ENCODE measurements at regions not wholly inside any gene's neighbourhood (a gene's known extent, or its start where the extent isn't known, plus 50 kb on each side); places are given as distances from the start of the nearest gene placed in this dataset.

- no peaks in the 10 kb centered on the region for H3K27me3 Mint-ChIP-seq (ENCODE audit: low read depth)
- no peak for DNase-seq (ENCODE audit: low spot score)
- H3K4me1 Mint-ChIP-seq (ENCODE audit: low read depth) = peaks cover 2% of the 10 kb centered on the region
- no peaks in the 10 kb centered on the region for H3K9me3 Mint-ChIP-seq
- H3K36me3 Mint-ChIP-seq (ENCODE audit: low read depth) = no peaks in the 10 kb centered on the region
- no peak overlapping the region for H3K27ac Mint-ChIP-seq
- H3K4me3 Mint-ChIP-seq = no peak overlapping the region
These were observed 172.7 kb upstream of the GDF10 start for GRCh38 chr10:47127188-47127785.

DNA sequence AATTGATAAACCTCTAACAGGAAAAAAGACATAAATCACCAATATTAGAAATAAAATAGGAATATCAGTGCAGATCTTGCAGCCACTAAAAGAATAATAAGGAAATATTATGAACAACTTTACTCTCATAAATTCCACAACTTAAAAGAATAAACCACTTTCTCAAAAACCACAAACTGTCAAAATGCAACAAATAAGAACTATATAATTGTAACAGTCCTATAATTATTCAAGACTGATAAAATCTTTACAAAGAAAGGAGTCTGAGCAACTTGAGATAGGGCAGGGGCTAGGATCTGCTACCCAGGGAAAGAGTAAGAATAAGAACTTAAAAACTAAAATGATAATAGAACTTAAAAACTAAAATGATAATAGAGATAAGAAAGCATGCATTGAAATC is 169.5 kb upstream of the GDF10 start:
- Mint-ChIP-seq H3K36me3 (ENCODE audit: low read depth) (no peaks in the 10 kb centered on the region), H3K27ac (no peak overlapping the region), H3K4me3 (no peak overlapping the region), H3K27me3 (ENCODE audit: low read depth) (no peaks in the 10 kb centered on the region), H3K9me3 (no peaks in the 10 kb centered on the region), H3K4me1 (ENCODE audit: low read depth) (peaks cover 2% of the 10 kb centered on the region)
- no peak for DNase-seq (ENCODE audit: low spot score)

- Mint-ChIP-seq H3K36me3 (ENCODE audit: low read depth) (no peaks in the 10 kb centered on the region), H3K27ac (no peak overlapping the region), H3K9me3 (no peaks in the 10 kb centered on the region), H3K27me3 (ENCODE audit: low read depth) (no peaks in the 10 kb centered on the region), H3K4me1 (ENCODE audit: low read depth) (peaks cover 2% of the 10 kb centered on the region), H3K4me3 (no peak overlapping the region)
- DNase-seq (ENCODE audit: low spot score) = no peak
These were observed 166.0 kb upstream of the GDF10 start for GRCh38 chr10:47133871-47134570.

- H3K36me3 Mint-ChIP-seq (ENCODE audit: low read depth) = no peaks in the 10 kb centered on the region
- H3K4me3 Mint-ChIP-seq = no peak overlapping the region
- H3K4me1 Mint-ChIP-seq (ENCODE audit: low read depth) = no peaks in the 10 kb centered on the region
- DNase-seq (ENCODE audit: low spot score) = no peak
- no peaks in the 10 kb centered on the region for H3K27me3 Mint-ChIP-seq (ENCODE audit: low read depth)
- no peak overlapping the region for H3K27ac Mint-ChIP-seq
- no peaks in the 10 kb centered on the region for H3K9me3 Mint-ChIP-seq
These were observed 163.1 kb upstream of the GDF10 start for GRCh38 chr10:47136866-47137265.

DNA sequence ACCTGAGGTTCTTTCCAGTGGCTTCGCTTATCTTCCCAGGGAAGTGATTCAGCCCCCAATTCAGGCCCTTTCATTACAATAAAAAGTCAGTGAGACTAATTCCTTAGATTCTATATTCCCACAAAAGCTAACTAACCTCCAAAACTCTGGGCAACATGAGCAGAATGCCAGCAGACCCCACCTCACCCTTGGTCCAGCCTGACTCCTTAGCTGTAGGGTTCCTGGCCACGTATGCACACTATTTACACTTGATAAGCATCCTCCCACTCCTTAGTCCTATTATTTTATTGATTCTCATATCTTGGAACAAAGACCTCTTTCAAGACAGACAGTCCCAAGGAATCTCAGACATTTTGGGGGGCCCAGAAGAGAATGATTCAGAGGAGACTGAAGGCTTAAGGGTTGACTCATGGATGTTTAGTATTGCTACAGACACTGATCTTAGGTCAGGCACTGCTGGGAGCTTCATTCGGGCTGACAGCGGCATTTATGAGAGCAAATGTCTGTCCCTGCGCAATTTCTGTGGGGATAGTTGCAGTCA is 162.6 kb upstream of the GDF10 start:
- Mint-ChIP-seq H3K4me3 (no peak overlapping the region), H3K9me3 (no peaks in the 10 kb centered on the region), H3K36me3 (ENCODE audit: low read depth) (no peaks in the 10 kb centered on the region), H3K27ac (no peak overlapping the region), H3K4me1 (ENCODE audit: low read depth) (no peaks in the 10 kb centered on the region), H3K27me3 (ENCODE audit: low read depth) (no peaks in the 10 kb centered on the region)
- no peak for DNase-seq (ENCODE audit: low spot score)

- H3K4me3 Mint-ChIP-seq = no peak overlapping the region
These were observed 160.9 kb upstream of the GDF10 start for GRCh38 chr10:47139121-47139520.

DNA sequence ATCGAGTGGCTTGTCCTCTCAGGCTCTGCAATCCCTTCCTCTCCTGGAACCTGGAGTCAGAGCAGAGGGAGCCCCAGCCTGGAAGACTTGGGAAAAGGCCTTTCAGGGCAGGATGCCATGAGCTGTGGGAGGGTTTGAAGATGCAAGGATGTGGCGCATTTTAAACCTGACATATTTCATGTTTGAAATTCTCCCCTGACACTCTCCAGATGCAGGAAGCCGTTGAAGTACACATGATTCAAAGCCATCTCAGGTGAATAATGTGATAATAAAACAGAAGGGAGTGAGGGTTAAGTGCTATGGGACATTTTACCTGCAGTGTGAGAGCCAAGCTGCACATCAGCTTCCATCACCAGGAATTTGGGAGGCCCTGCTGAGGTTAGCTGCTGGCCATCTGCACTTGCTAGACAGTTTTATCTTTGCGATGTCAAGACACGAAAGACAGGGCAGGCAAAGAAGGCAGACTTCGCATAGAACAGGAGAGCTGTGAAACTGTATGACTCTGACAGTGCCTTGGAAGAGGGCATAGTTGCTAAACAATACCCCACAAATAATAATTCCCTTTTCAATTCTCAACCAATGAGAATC is 159.1 kb upstream of the GDF10 start:
- Mint-ChIP-seq H3K4me3 (no peak overlapping the region), H3K27ac (no peak overlapping the region), H3K27me3 (ENCODE audit: low read depth) (no peaks in the 10 kb centered on the region), H3K36me3 (ENCODE audit: low read depth) (no peaks in the 10 kb centered on the region), H3K4me1 (ENCODE audit: low read depth) (no peaks in the 10 kb centered on the region), H3K9me3 (no peaks in the 10 kb centered on the region)
- no peak for DNase-seq (ENCODE audit: low spot score)

More at GRCh38 chr10:47139121-47139520, 160.9 kb upstream of the GDF10 start:
- Mint-ChIP-seq H3K4me1 (ENCODE audit: low read depth) (no peaks in the 10 kb centered on the region), H3K27ac (no peak overlapping the region), H3K9me3 (no peaks in the 10 kb centered on the region), H3K27me3 (ENCODE audit: low read depth) (no peaks in the 10 kb centered on the region), H3K36me3 (ENCODE audit: low read depth) (no peaks in the 10 kb centered on the region)
- DNase-seq (ENCODE audit: low spot score) = no peak

GRCh38 chr10:47141349-47141748 is 158.6 kb upstream of the GDF10 start:
- H3K9me3 Mint-ChIP-seq = no peaks in the 10 kb centered on the region
- H3K27me3 Mint-ChIP-seq (ENCODE audit: low read depth) = no peaks in the 10 kb centered on the region
- no peak overlapping the region for H3K27ac Mint-ChIP-seq
- no peaks in the 10 kb centered on the region for H3K36me3 Mint-ChIP-seq (ENCODE audit: low read depth)
- H3K4me1 Mint-ChIP-seq (ENCODE audit: low read depth) = no peaks in the 10 kb centered on the region
- no peak for DNase-seq (ENCODE audit: low spot score)
- H3K4me3 Mint-ChIP-seq = no peak overlapping the region

DNA sequence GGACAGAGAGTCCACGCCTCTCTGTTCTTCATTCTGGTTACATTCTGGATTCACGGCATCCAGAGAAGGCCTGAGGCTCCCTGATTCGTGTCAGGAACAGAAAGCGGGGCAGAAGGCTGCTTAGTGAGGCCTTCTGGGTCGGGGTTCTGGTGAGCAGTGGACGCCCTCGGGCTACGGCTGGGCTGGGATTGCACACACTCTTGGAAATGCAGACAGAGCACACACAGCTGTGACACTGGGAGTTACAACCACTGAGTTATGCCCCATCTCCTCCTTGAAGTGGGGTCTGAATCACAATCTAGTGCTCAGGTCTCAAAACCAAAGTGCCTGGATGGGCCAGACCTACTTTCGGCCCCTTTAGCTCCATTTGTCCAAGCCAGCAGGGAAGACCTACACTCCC is 156.9 kb upstream of the GDF10 start:
- Mint-ChIP-seq H3K27ac (no peak overlapping the region), H3K27me3 (ENCODE audit: low read depth) (peaks cover 2% of the 10 kb centered on the region), H3K36me3 (ENCODE audit: low read depth) (no peaks in the 10 kb centered on the region), H3K9me3 (no peaks in the 10 kb centered on the region), H3K4me1 (ENCODE audit: low read depth) (no peaks in the 10 kb centered on the region), H3K4me3 (no peak overlapping the region)
- no peak for DNase-seq (ENCODE audit: low spot score)

DNA sequence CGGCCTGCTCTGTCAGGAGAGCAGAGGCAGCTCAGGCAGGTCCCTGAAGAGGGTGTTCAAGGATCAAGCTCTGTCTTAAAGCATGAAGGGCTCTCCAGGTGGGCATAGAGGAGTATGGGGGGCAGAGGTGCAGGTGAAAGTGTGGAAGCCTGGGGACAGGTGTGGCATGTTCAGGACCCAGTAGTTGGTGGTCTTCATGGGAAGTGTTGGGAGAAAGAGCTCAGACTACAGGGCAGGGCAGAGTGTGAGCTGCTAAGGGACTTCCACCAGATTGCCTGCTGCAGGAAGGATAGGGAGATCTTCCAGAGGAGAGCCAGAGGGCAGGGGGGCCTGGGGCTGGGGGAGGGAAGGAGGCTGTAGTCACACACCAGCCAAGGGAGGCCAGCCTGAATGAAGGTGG is 156.5 kb upstream of the GDF10 start:
- H3K27ac Mint-ChIP-seq = no peak overlapping the region
- DNase-seq (ENCODE audit: low spot score) = no peak
- peaks cover 2% of the 10 kb centered on the region for H3K27me3 Mint-ChIP-seq (ENCODE audit: low read depth)
- H3K9me3 Mint-ChIP-seq = no peaks in the 10 kb centered on the region
- no peaks in the 10 kb centered on the region for H3K36me3 Mint-ChIP-seq (ENCODE audit: low read depth)
- H3K4me3 Mint-ChIP-seq = no peak overlapping the region
- no peaks in the 10 kb centered on the region for H3K4me1 Mint-ChIP-seq (ENCODE audit: low read depth)

- peaks cover 4% of the 10 kb centered on the region for H3K27me3 Mint-ChIP-seq (ENCODE audit: low read depth)
- H3K9me3 Mint-ChIP-seq = no peaks in the 10 kb centered on the region
- H3K36me3 Mint-ChIP-seq (ENCODE audit: low read depth) = no peaks in the 10 kb centered on the region
- H3K27ac Mint-ChIP-seq = no peak overlapping the region
- no peak for DNase-seq (ENCODE audit: low spot score)
- no peaks in the 10 kb centered on the region for H3K4me1 Mint-ChIP-seq (ENCODE audit: low read depth)
- H3K4me3 Mint-ChIP-seq = no peak overlapping the region
These were observed 155.5 kb upstream of the GDF10 start for GRCh38 chr10:47144525-47144924.

DNA sequence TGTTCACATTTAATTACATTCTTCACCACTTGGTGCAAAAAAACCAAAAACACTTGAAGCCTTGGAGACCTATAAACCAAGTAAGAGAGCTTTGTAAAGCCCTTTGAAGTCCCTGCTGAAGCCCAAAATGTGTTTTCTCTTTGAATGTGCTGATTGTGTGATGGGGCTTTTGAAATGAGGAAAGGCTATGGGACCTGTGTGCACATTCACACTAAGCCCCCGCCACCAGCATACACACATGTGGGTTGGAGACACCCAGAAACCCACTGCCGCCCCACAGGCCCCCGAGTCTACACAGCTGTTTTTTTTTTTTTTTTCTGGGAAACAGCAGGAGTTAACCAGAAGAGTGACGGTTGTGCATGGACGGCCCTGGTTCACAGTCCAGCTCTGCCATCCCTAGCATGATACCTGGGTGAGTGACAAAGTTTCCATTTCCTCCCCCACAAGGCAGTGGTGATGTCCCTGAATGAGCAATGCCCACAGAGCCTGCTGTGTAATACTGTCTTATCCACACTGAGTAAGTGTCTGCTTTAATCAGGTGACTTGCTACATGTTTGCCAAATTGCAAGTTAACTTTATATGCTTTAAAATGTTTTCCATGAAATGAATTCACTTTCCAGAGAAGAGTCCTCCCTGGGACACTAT is 154.6 kb upstream of the GDF10 start:
- Mint-ChIP-seq H3K4me1 (ENCODE audit: low read depth) (no peaks in the 10 kb centered on the region), H3K27ac (no peak overlapping the region), H3K9me3 (no peaks in the 10 kb centered on the region), H3K4me3 (no peak overlapping the region), H3K36me3 (ENCODE audit: low read depth) (no peaks in the 10 kb centered on the region), H3K27me3 (ENCODE audit: low read depth) (peaks cover 8% of the 10 kb centered on the region)
- DNase-seq (ENCODE audit: low spot score) = peak; percentile 16

DNA sequence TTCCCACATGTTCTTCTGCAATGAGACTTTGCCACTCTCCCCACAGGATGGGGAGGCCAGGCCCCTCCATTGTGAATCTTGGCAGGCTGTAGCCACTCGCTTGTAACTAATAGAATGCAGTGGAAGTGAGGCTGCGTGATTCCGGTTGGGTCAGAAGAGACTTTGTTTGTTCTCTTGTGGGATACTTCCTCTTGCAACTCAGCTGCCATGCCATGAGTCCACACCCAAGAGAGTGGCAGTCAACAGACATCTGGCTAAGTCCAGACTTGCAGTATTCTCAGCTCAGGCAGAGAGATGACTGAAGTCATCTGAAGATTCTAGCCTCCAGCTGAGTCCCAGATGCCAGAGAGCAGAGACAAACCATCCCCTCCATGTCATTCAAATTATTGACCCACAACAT is 153.4 kb upstream of the GDF10 start:
- Mint-ChIP-seq H3K27ac (no peak overlapping the region), H3K4me1 (ENCODE audit: low read depth) (no peaks in the 10 kb centered on the region), H3K4me3 (no peak overlapping the region)

DNA sequence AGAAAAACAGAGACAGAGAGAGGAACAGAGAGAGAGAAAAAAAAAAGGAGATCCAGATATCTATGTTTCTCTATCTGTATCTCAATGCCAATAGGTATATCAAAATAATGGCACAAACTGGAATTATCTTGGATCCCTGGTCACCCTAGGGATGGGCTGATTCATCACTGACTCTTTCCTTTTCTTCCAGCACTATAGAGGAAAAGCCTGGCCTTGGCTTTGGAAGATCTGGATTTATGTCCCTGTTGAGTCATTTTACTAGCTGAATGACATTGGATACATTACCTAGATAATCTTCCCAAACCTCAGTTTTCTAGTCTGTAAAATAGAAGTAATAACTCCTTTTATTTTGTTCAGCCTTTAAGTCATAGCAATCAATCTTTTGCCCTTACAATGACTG is 152.8 kb upstream of the GDF10 start:
- Mint-ChIP-seq H3K9me3 (no peaks in the 10 kb centered on the region), H3K4me1 (ENCODE audit: low read depth) (no peaks in the 10 kb centered on the region), H3K36me3 (ENCODE audit: low read depth) (no peaks in the 10 kb centered on the region), H3K27ac (no peak overlapping the region), H3K4me3 (no peak overlapping the region), H3K27me3 (ENCODE audit: low read depth) (peaks cover 8% of the 10 kb centered on the region)
- no peak for DNase-seq (ENCODE audit: low spot score)

More for the DNA sequence above, 153.4 kb upstream of the GDF10 start:
- DNase-seq (ENCODE audit: low spot score) = no peak
- no peaks in the 10 kb centered on the region for H3K36me3 Mint-ChIP-seq (ENCODE audit: low read depth)
- H3K9me3 Mint-ChIP-seq = no peaks in the 10 kb centered on the region
- peaks cover 8% of the 10 kb centered on the region for H3K27me3 Mint-ChIP-seq (ENCODE audit: low read depth)

Data from T-helper 2 cell treated with Interferon-gamma antibody and Interleukin-4, amounts not matched to agents 5 μg/mL and 100 μg/mL, for 36 hours (primary cell).